ENCODE measurements at regions not wholly inside any gene's neighbourhood (a gene's known extent, or its start where the extent isn't known, plus 50 kb on each side); places are given as distances from the start of the nearest gene placed in this dataset.

DNA sequence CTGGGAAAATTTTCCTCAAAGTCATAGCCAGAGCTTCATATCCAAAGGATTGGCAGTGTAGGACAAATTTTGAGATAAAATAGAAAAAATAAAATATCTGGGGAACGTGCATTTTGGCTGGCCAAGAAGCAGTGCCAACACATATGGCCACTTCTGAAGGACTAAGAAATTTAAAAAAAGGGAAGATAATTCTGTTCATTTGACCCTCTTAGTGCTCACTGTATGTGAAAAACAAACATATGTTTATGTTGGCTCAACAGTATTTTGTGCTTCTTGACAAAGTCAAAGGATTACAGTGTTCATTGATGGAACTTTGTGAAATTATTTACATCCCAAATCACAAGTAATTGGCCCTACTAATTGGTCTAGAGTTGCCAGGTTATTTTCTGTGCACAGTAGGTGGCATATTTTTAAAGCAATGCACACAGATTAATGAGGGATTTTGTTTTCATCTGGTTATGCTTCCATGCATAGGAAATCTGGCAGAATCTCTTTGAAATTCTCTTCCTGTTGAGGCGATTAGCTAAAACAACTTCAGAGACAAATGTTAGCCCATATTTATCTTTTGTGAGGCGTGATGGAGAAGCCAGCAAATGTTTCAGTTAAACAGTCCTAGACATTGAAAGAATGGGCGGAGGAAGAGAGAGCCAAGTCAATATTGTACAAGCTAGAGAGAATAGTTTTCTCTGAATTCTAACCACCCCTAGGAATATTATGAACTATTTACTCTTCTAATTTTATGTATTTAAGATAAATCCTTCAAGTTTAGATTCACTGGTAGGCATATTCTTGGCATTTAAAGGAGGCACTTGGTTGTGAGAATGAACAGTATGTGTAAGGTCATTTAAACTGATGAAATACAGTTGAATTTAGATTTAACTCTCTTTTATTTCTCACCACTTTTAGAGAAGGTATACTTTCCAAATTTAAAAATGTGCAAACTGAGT, 237.7 kb upstream of the MBL2 start:
- Histone ChIP-seq H3K9me3 (ENCODE audit: control insufficient read depth, low read depth, low read length) (no peaks in the 10 kb centered on the region), H3K79me2 (ENCODE audit: control insufficient read depth, insufficient read depth, low read length) (no peaks in the 10 kb centered on the region), H3K36me3 (ENCODE audit: control insufficient read depth in 2 of 2, extremely low read depth in 1 of 2, insufficient read depth in 2 of 2, low read length in 2 of 2) (no peaks in the 10 kb centered on the region), H3K9ac (ENCODE audit: control insufficient read depth, extremely low read depth, insufficient read depth, low read length) (no peak overlapping the region), H3K9me1 (ENCODE audit: control insufficient read depth, extremely low read depth, insufficient read depth, low read length) (no peaks in the 10 kb centered on the region), H4K20me1 (ENCODE audit: control insufficient read depth, extremely low read depth, insufficient read depth, low read length) (no peaks in the 10 kb centered on the region), H3K27ac (ENCODE audit: control insufficient read depth, insufficient read depth, low read length) (no peak overlapping the region), H2AFZ (ENCODE audit: control insufficient read depth, low read length) (no peak overlapping the region), H3K4me2 (ENCODE audit: control insufficient read depth, extremely low read depth, insufficient read depth, low read depth, low read length) (no peak overlapping the region), H3K4me1 (ENCODE audit: control insufficient read depth, extremely low read depth, insufficient read depth, low read length) (no peaks in the 10 kb centered on the region), H3K27me3 (ENCODE audit: control insufficient read depth, extremely low read depth, insufficient read depth, low read length) (no peaks in the 10 kb centered on the region), H3K4me3 (ENCODE audit: control insufficient read depth in 2 of 3, extremely low read depth in 1 of 3, insufficient read depth in 2 of 3, low read depth in 1 of 3, low read length in 3 of 3) (no peak overlapping the region)
- dilution Hi-C loops (cut with MboI; ENCODE audit: extremely low pct_ligation_motif_present, low sequenced_read_pairs), result no loop called here
- TF ChIP-seq EZH2 (IDR thresholded peaks at IDR 0.05; ENCODE audit: low read length), result no peak
- TF ChIP-seq, protein P1, sequence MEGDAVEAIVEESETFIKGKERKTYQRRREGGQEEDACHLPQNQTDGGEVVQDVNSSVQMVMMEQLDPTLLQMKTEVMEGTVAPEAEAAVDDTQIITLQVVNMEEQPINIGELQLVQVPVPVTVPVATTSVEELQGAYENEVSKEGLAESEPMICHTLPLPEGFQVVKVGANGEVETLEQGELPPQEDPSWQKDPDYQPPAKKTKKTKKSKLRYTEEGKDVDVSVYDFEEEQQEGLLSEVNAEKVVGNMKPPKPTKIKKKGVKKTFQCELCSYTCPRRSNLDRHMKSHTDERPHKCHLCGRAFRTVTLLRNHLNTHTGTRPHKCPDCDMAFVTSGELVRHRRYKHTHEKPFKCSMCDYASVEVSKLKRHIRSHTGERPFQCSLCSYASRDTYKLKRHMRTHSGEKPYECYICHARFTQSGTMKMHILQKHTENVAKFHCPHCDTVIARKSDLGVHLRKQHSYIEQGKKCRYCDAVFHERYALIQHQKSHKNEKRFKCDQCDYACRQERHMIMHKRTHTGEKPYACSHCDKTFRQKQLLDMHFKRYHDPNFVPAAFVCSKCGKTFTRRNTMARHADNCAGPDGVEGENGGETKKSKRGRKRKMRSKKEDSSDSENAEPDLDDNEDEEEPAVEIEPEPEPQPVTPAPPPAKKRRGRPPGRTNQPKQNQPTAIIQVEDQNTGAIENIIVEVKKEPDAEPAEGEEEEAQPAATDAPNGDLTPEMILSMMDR (optimal IDR thresholded peaks at IDR 0.05 in 1 of 3, IDR thresholded peaks at IDR 0.05 in 1 of 3, conservative IDR thresholded peaks at IDR 0.05 in 1 of 3; ENCODE audit: extremely low read depth in 1 of 3, insufficient read depth in 2 of 3, low read length in 3 of 3), result no peak
- DNase-seq (ENCODE audit: low read depth, low spot score) (no peak), FAIRE-seq (no peak)

DNA sequence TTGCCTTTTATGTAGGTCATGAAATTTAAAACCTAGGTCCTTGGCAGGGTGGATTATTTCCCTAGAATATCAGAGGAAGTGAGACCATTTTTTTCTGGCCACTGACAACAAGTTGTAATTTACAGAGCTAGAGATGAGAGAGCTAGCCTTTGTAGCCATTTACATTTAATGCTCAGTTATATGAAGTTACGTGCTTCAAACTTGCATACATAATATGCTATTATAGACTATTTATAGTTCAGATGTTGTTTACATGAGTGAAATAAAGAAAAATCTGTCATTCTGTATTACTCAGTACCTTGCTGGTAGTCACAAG, 234.9 kb upstream of the MBL2 start:
- Histone ChIP-seq H3K9me1 (ENCODE audit: control insufficient read depth, extremely low read depth, insufficient read depth, low read length) (no peaks in the 10 kb centered on the region), H3K9ac (ENCODE audit: control insufficient read depth, extremely low read depth, insufficient read depth, low read length) (no peak overlapping the region), H3K27me3 (ENCODE audit: control insufficient read depth, extremely low read depth, insufficient read depth, low read length) (no peaks in the 10 kb centered on the region), H4K20me1 (ENCODE audit: control insufficient read depth, extremely low read depth, insufficient read depth, low read length) (no peaks in the 10 kb centered on the region), H3K27ac (ENCODE audit: control insufficient read depth, insufficient read depth, low read length) (no peak overlapping the region), H3K36me3 (ENCODE audit: control insufficient read depth in 2 of 2, extremely low read depth in 1 of 2, insufficient read depth in 2 of 2, low read length in 2 of 2) (no peaks in the 10 kb centered on the region), H3K4me1 (ENCODE audit: control insufficient read depth, extremely low read depth, insufficient read depth, low read length) (no peaks in the 10 kb centered on the region), H2AFZ (ENCODE audit: control insufficient read depth, low read length) (no peak overlapping the region), H3K9me3 (ENCODE audit: control insufficient read depth, low read depth, low read length) (no peaks in the 10 kb centered on the region), H3K79me2 (ENCODE audit: control insufficient read depth, insufficient read depth, low read length) (no peaks in the 10 kb centered on the region), H3K4me2 (ENCODE audit: control insufficient read depth, extremely low read depth, insufficient read depth, low read depth, low read length) (no peak overlapping the region), H3K4me3 (ENCODE audit: control insufficient read depth in 2 of 3, extremely low read depth in 1 of 3, insufficient read depth in 2 of 3, low read depth in 1 of 3, low read length in 3 of 3) (no peak overlapping the region)
- no peak for TF ChIP-seq EZH2 (IDR thresholded peaks at IDR 0.05; ENCODE audit: low read length)
- TF ChIP-seq, protein P1 (optimal IDR thresholded peaks at IDR 0.05 in 1 of 3, IDR thresholded peaks at IDR 0.05 in 1 of 3, conservative IDR thresholded peaks at IDR 0.05 in 1 of 3; ENCODE audit: extremely low read depth in 1 of 3, insufficient read depth in 2 of 3, low read length in 3 of 3), result no peak
- FAIRE-seq (no peak), DNase-seq (ENCODE audit: low read depth, low spot score) (no peak)
- dilution Hi-C loops (cut with MboI; ENCODE audit: extremely low pct_ligation_motif_present, low sequenced_read_pairs), result no loop called here
